HG02763 (cell line): ENCODE measurements at regions not wholly inside any gene's neighbourhood (a gene's known extent, or its start where the extent isn't known, plus 50 kb on each side); places are given as distances from the start of the nearest gene placed in this dataset.
A peak's percentile ranks its signal among the peaks of the same experiment; 100 is the strongest.
"Not testable (repeated sequence)": the region's sequence is repeated elsewhere in the genome, so short reads cannot be mapped to it uniquely, and the experiment has no call there.

ENCODE experiments used
- ATAC-seq: cut with Tn5 transposase; IDR thresholded peaks from one replicate; pipeline ENCODE4 v1.9.1; 2021; ENCODE audit warnings: mild to moderate bottlenecking, moderate library complexity; ENCODE audit not compliant: unreplicated experiment

- ATAC-seq = peak; percentile 51
Measured at GRCh38 chr4:154982187-154983047, 201.3 kb downstream of the RBM46 start.

DNA sequence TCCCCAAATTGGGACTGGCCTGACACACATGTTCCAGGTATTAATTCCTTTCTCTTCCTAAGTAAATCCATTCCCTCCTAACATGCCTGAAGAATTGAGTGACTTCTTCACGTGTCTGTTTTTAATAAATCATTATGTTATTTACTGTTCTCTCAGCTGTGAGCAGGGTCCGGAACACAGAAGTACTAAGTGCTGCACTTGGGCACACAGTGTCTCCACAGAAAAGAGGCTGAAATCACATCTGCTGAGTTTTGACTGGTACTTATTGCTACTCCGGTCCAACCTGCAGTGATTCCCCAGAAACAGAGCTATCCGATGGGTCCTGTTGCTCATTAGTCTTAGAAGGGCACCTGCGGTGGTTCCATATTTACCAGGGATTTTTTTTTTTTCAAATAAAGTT lies 202.6 kb downstream of the RBM46 start:
- ATAC-seq = no peak

GRCh38 chr4:154984148-154984547 lies 203.1 kb downstream of the RBM46 start:
- peak; percentile 91 for ATAC-seq

DNA sequence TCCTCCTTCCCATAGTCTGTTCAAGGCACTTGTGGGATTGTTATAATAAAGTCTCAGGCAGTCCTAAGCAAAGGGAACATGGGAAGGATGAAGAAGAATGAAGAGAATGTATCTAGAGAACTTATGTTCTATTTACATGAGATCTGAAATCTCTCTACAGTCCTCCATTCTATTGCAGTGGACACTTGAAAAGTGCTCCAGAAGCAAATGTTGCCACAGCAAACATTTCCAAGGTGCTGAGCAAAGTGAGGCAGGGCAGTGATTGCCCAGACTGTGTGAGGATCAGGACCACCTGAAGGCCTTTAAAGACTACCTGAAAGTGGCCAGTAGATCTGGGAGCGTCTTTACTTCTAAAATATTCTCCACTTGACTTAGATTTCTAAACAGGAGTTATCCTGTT lies 203.5 kb downstream of the RBM46 start:
- ATAC-seq = no peak

GRCh38 chr4:154985673-154986072 lies 204.6 kb downstream of the RBM46 start:
- no peak for ATAC-seq

- ATAC-seq = no peak
Measured at GRCh38 chr4:154988511-154988910, 207.4 kb downstream of the RBM46 start.

DNA sequence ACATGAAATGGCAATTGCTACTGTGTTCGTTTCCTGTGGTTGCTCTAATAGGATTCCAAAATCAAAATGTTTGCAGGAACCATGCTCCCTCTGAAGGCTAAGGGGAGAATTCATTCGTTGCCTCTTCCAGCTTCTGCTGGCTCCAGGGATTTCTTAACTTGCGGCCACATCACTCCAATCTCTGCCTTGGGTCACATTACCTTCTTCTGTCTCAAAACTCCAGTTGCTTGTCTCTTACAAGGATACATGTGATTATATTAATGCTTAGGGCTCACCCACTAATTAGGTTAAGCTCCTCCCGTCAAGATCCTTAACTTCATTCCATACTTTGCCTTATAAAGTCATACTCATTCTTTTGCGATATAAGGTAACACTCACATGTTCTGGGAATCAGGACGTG lies 208.4 kb downstream of the RBM46 start:
- ATAC-seq = no peak

GRCh38 chr4:154997866-154998265 lies 210.6 kb upstream of the NPY2R start:
- not testable (repeated sequence) for ATAC-seq

GRCh38 chr4:154998284-154998683 lies 210.2 kb upstream of the NPY2R start:
- no peak for ATAC-seq

DNA sequence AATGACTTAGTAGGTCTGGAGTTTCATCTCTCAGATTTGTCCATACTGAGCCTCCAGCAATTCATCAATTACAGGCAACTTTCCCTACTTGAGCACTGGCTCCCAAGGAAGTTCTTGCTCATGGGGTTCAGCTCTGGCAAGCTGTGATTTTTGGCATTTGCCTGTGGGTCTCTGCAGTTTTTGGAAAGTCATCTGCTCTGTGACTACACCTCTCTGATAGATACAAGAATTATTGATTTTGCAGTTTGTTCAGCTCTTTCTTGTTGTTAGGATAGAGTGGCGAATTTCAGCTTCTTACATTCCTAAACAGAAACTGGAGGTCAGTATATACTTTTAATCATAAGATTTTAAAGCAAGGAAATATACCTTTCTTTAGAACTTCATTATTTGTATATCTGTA lies 209.7 kb upstream of the NPY2R start:
- no peak for ATAC-seq

DNA sequence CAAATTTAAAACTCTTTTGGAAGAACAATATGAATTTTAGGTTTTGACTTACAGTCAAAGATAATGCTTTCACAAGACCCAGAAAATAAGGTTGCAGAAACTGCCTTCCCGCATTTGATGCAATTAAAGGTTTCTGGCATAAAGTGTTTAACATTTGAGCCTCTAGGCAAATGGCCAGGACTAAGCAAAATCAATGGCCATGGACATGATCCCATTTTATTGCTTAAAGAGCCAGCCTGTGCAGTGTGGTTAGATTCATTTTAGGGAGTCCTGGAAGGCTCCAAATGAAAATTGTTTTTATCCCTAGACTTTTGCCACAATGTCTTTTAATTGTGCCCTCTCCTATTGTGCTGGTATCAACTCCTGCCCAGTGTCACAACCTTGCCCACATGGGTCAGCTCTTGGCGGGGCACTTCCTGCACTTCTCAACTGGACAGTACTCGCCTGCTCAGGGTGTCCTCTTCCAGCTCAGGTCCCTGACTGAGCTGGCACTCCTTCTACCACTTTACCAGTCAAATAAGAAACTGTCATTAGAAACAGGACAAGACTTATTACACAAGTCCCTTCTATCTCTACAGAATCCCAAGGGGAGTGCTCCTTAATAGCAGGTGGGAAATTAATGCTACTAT lies 208.4 kb upstream of the NPY2R start:
- no peak for ATAC-seq

DNA sequence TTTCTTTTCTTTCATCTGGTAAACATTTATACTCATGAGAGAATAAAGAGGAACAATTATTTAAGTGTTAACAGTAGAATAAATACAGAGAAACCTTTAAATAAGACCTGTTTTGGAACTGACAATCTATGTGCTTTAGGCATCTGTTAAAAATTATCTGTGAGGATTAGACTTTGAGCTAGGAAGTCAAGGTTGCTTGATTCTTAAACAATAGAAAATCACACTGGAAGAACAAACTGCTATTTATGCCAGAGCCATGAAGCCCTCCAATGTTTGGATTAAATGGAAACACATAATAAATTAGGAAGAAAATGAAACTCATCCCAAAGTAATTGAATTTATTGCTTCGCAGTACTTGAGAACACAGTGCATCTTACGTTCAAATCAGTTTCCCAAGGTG lies 207.2 kb upstream of the NPY2R start:
- no peak for ATAC-seq

- ATAC-seq = no peak
Measured at GRCh38 chr4:155005395-155006090, 202.9 kb upstream of the NPY2R start.

- no peak for ATAC-seq
Measured at GRCh38 chr4:155007660-155008176, 200.7 kb upstream of the NPY2R start.

DNA sequence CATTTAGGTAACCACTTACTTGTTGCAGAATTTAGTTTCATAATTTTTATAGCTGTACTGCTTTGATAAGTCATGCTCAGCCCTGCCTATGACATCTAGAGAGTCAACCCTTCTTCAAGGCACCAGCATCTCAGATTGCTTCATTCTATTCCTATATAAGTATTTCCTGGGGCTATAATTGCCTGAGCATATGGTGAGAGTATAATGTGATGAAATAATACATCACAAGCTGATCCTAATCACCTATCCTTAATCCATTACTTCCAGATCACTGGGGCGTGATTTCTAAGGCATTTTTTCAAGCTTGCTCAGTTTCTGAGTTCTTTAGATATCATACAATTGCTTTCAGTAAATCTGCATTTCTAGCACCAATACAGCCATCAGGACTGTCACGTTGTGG lies 200.0 kb upstream of the NPY2R start:
- no peak for ATAC-seq

GRCh38 chr4:155009288-155009687 lies 199.1 kb upstream of the NPY2R start:
- no peak for ATAC-seq

- no peak for ATAC-seq
Measured at GRCh38 chr4:155010376-155010775, 198.1 kb upstream of the NPY2R start.

DNA sequence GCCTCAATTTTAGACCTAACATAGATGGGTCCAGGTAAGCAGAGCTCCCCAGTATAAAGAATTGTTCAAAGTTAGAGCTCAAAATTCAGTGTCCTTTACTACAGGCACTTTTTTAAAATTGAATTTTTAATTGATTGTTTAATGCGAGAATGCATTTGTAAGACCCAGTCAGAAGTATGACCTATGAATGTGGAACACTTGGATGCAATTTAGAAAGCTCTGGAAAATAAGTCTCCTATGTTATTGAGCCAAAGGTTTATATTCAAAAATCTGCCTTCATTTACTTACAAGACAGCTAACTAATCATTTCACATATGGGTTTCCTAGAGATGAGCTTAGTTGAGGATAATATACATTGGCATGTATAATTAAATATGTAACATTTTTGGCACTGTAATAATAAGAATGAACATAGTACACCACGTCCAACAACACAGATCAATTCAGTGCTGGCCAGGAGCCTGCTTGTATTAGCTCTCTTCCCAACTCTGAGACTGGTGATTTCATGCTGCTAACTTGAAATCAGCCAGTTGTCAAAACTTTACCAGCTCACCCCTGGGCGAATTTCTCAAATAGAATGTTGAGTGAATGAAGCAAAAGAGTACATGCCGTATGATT lies 197.2 kb upstream of the NPY2R start:
- no peak for ATAC-seq

DNA sequence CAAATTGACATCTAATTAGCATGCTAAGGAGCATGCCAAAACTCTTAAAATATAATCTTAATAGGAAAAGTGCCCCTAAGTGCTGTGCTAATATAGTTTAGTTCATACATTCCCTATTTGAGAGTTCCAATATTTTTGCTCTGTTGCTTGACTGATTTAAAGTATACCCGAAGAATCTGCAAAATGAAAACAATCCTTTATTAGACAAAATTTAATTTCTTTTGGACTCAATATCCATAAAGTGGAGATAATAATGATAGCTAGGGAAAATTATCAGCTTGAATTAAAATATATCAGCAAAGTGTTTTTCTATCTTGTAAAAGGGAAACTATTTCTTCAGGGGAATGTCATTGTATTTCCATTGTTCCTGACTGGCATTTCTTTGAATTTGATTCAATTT lies 196.0 kb upstream of the NPY2R start:
- no peak for ATAC-seq

DNA sequence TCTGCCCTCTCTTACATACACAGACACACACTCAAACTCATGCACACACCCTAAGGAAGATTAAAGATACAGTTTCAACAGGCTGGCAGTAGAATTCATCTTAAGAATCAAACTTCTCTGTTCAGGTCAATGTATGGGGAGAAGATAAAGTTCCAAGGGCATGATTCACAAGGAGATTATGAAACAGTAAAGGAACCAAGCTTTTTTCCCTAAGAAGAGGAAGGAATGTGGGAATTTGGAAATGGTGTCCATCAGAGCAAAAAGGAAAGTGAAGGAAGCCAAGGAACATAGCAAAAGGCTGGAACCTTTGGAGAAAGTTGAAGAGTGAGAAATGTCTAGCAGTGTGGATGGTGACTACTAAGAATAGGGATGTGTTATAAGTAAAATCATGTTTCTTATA lies 191.0 kb upstream of the NPY2R start:
- no peak for ATAC-seq

- ATAC-seq = peak; percentile 45
Measured at GRCh38 chr4:155025762-155026457, 182.5 kb upstream of the NPY2R start.
